ENCODE measurements at regions not wholly inside any gene's neighbourhood (a gene's known extent, or its start where the extent isn't known, plus 50 kb on each side); places are given as distances from the start of the nearest gene placed in this dataset.

- Histone ChIP-seq H3K27me3 (ENCODE audit: control insufficient read depth, insufficient read depth, low read length) (no peaks in the 10 kb centered on the region), H3K4me3 (ENCODE audit: low read depth, low read length) (no peak overlapping the region), H3K36me3 (ENCODE audit: control insufficient read depth, insufficient read depth, low read length) (no peaks in the 10 kb centered on the region)
- DNase-seq (ENCODE audit: low read depth): no peak
- no peak for TF ChIP-seq CTCF (IDR thresholded peaks at IDR 0.05; ENCODE audit: insufficient read depth, low read length, severe bottlenecking)
- FAIRE-seq: no peak
These were observed 1968.7 kb upstream of the FLRT2 start for GRCh38 chr14:83561261-83561660.

- no peak for DNase-seq (ENCODE audit: low read depth)
- TF ChIP-seq CTCF (IDR thresholded peaks at IDR 0.05; ENCODE audit: insufficient read depth, low read length, severe bottlenecking): no peak
- H3K36me3 ChIP-seq (ENCODE audit: control insufficient read depth, insufficient read depth, low read length): no peaks in the 10 kb centered on the region
- no peaks in the 10 kb centered on the region for H3K27me3 ChIP-seq (ENCODE audit: control insufficient read depth, insufficient read depth, low read length)
- no peak overlapping the region for H3K4me3 ChIP-seq (ENCODE audit: low read depth, low read length)
- FAIRE-seq: no peak
These were observed 1963.4 kb upstream of the FLRT2 start for GRCh38 chr14:83566567-83566966.

GRCh38 chr14:83568141-83568540, 1961.8 kb upstream of the FLRT2 start:
- no peak overlapping the region for H3K4me3 ChIP-seq (ENCODE audit: low read depth, low read length)
- H3K36me3 ChIP-seq (ENCODE audit: control insufficient read depth, insufficient read depth, low read length): no peaks in the 10 kb centered on the region
- FAIRE-seq (no peak), DNase-seq (ENCODE audit: low read depth) (no peak)
- TF ChIP-seq CTCF (IDR thresholded peaks at IDR 0.05; ENCODE audit: insufficient read depth, low read length, severe bottlenecking): no peak
- H3K27me3 ChIP-seq (ENCODE audit: control insufficient read depth, insufficient read depth, low read length): no peaks in the 10 kb centered on the region

GRCh38 chr14:83575301-83575700, 1954.6 kb upstream of the FLRT2 start:
- no peak for TF ChIP-seq CTCF (IDR thresholded peaks at IDR 0.05; ENCODE audit: insufficient read depth, low read length, severe bottlenecking)
- Histone ChIP-seq H3K36me3 (ENCODE audit: control insufficient read depth, insufficient read depth, low read length) (no peaks in the 10 kb centered on the region), H3K4me3 (ENCODE audit: low read depth, low read length) (no peak overlapping the region), H3K27me3 (ENCODE audit: control insufficient read depth, insufficient read depth, low read length) (no peaks in the 10 kb centered on the region)
- no peak for DNase-seq (ENCODE audit: low read depth)
- no peak for FAIRE-seq

- Histone ChIP-seq H3K4me3 (ENCODE audit: low read depth, low read length) (no peak overlapping the region), H3K36me3 (ENCODE audit: control insufficient read depth, insufficient read depth, low read length) (no peaks in the 10 kb centered on the region), H3K27me3 (ENCODE audit: control insufficient read depth, insufficient read depth, low read length) (no peaks in the 10 kb centered on the region)
- FAIRE-seq (no peak), DNase-seq (ENCODE audit: low read depth) (no peak)
- no peak for TF ChIP-seq CTCF (IDR thresholded peaks at IDR 0.05; ENCODE audit: insufficient read depth, low read length, severe bottlenecking)
These were observed 1946.7 kb upstream of the FLRT2 start for GRCh38 chr14:83583201-83583600.

- Histone ChIP-seq H3K27me3 (ENCODE audit: control insufficient read depth, insufficient read depth, low read length) (no peaks in the 10 kb centered on the region), H3K36me3 (ENCODE audit: control insufficient read depth, insufficient read depth, low read length) (no peaks in the 10 kb centered on the region), H3K4me3 (ENCODE audit: low read depth, low read length) (no peak overlapping the region)
- no peak for FAIRE-seq
- TF ChIP-seq CTCF (IDR thresholded peaks at IDR 0.05; ENCODE audit: insufficient read depth, low read length, severe bottlenecking): no peak
- no peak for DNase-seq (ENCODE audit: low read depth)
These were observed 1935.1 kb upstream of the FLRT2 start for GRCh38 chr14:83594874-83595273.
